Endothelial cell of umbilical vein (primary cell): ENCODE measurements at regions not wholly inside any gene's neighbourhood (a gene's known extent, or its start where the extent isn't known, plus 50 kb on each side); places are given as distances from the start of the nearest gene placed in this dataset.

Experiments
- BruUV-seq: library from RNA; stranded (reverse); fragments of 400-500 nt; replicated peaks from 2 replicates; lab custom pipeline; 2021; lab: Mats Ljungman, UMichigan
- CTCF ChIA-PET: fragments of 300-600, 350-600 bp; sonication (Branson Sonifier 250); formaldehyde crosslinking; loops from one replicate; lab custom pipeline; 2021; ENCODE audit warnings: antibody characterized with exemption, inconsistent platforms; lab: Charles Lee
- POLR2A ChIA-PET: fragments of 300-600, 350-600 bp; sonication (Branson Sonifier 250); formaldehyde crosslinking; loops from one replicate; lab custom pipeline; 2021; ENCODE audit warnings: antibody characterized with exemption, inconsistent platforms; lab: Charles Lee
- DNase-seq: peaks from one replicate; pipeline ENCODE4 v3.0.0-alpha.2; 2011; ENCODE audit warnings: low read depth, low spot score
- FAIRE-seq: peaks from 2 replicates; lab custom pipeline; 2011; peaks lifted over from hg19 to GRCh38; lab: Jason Lieb, UNC
- H2AFZ ChIP-seq: 2 replicates; pipeline ENCODE4 v1.6.0; 2012; ENCODE audit warnings: low read depth, low read length, control low read depth, inconsistent platforms
- H3K27ac ChIP-seq: 2 replicates; pipeline ENCODE4 v1.5.1; 2011; ENCODE audit warnings: low read depth, mild to moderate bottlenecking, control low read depth, low read length, moderate library complexity; ENCODE audit not compliant: insufficient read depth
- H3K27me3 ChIP-seq, 2 experiments: 2 replicates each; pipeline versions ENCODE4 v1.6.0 to v1.6.1; 2011; ENCODE audit warnings: low read length in 2 of 2, mixed read lengths in 1 of 2; ENCODE audit not compliant: control insufficient read depth in 2 of 2, insufficient read depth in 2 of 2
- H3K36me3 ChIP-seq, 2 experiments: 2 replicates in 1 of 2; 3 replicates in 1 of 2; pipeline ENCODE4 v1.5.1; 2011; ENCODE audit warnings: low read length in 2 of 2, mild to moderate bottlenecking in 1 of 2, moderate library complexity in 1 of 2; ENCODE audit not compliant: control insufficient read depth in 2 of 2, insufficient read depth in 2 of 2; ENCODE audit errors: extremely low read depth in 1 of 2
- H3K4me1 ChIP-seq: 3 replicates; pipeline ENCODE4 v1.5.1; 2011; ENCODE audit warnings: mild to moderate bottlenecking, low read length; ENCODE audit not compliant: control insufficient read depth, insufficient read depth; ENCODE audit errors: extremely low read depth
- H3K4me2 ChIP-seq: 2 replicates; pipeline ENCODE4 v1.6.1; 2011; ENCODE audit warnings: low read length, control low read depth, mixed read lengths; ENCODE audit not compliant: insufficient read depth
- H3K4me3 ChIP-seq, 3 experiments: fragments of 200-600 bp in 1 of 3; sonication (generic), shearing (Covaris generic) in 1 of 3; replicated peaks in 1 of 3; 2 replicates each; pipeline ENCODE4 v1.5.1; 2011 to 2016; ENCODE audit warnings: control low read depth in 3 of 3, low read length in 3 of 3, mild to moderate bottlenecking in 2 of 3, inconsistent platforms in 1 of 3, low read depth in 1 of 3, moderate library complexity in 1 of 3; ENCODE audit not compliant: insufficient read depth in 1 of 3
- H3K79me2 ChIP-seq: 2 replicates; pipeline ENCODE4 v1.6.0; 2012; ENCODE audit warnings: low read length, inconsistent platforms; ENCODE audit not compliant: control insufficient read depth, insufficient read depth
- H3K9ac ChIP-seq: replicated peaks from 2 replicates; pipeline ENCODE3; 2011; ENCODE audit warnings: low read length, control low read depth; ENCODE audit not compliant: insufficient read depth; ENCODE audit errors: extremely low read depth
- H3K9me1 ChIP-seq: replicated peaks from 3 replicates; pipeline ENCODE4 v1.6.0; 2011; ENCODE audit warnings: mild to moderate bottlenecking, low read length; ENCODE audit not compliant: control insufficient read depth, insufficient read depth; ENCODE audit errors: extremely low read depth
- H3K9me3 ChIP-seq: replicated peaks from 2 replicates; pipeline ENCODE4 v1.5.1; 2012; ENCODE audit warnings: low read length, inconsistent platforms; ENCODE audit not compliant: control insufficient read depth, insufficient read depth
- H4K20me1 ChIP-seq: replicated peaks from 2 replicates; pipeline ENCODE3; 2011; ENCODE audit warnings: mild to moderate bottlenecking, low read length; ENCODE audit not compliant: control insufficient read depth, insufficient read depth; ENCODE audit errors: extremely low read depth
- CTCF ChIP-seq, 2 donors: IDR thresholded peaks; 1 replicate in 1 of 2; 2 replicates in 1 of 2; pipeline ENCODE4 v1.5.1; 2011; ENCODE audit warnings: low read length in 2 of 2, mild to moderate bottlenecking in 2 of 2, moderate library complexity in 2 of 2, control low read depth in 1 of 2, inconsistent platforms in 1 of 2, low read depth in 1 of 2; ENCODE audit not compliant: insufficient read depth in 1 of 2; ENCODE audit errors: extremely low read depth in 1 of 2
- EZH2 ChIP-seq: IDR thresholded peaks from 2 replicates; pipeline ENCODE4 v1.6.1; 2012; ENCODE audit warnings: borderline replicate concordance, low read depth, mild to moderate bottlenecking, moderate library complexity, low read length, inconsistent platforms; ENCODE audit not compliant: severe bottlenecking
- FOS ChIP-seq: IDR thresholded peaks from 2 replicates; pipeline ENCODE4 v1.6.1; 2011; ENCODE audit warnings: mild to moderate bottlenecking, low read length, moderate library complexity, borderline replicate concordance; ENCODE audit not compliant: insufficient read depth
- GATA2 ChIP-seq: IDR thresholded peaks from 2 replicates; pipeline ENCODE4 v1.7.0; 2011; ENCODE audit warnings: low read depth, mild to moderate bottlenecking, moderate library complexity, mixed read lengths, low read length; ENCODE audit not compliant: insufficient read length, insufficient read depth
- JUN ChIP-seq: IDR thresholded peaks from 2 replicates; pipeline ENCODE4 v1.6.1; 2011; ENCODE audit warnings: borderline replicate concordance, low read depth; ENCODE audit not compliant: insufficient read length, insufficient read depth
- MAX ChIP-seq: IDR thresholded peaks from 2 replicates; pipeline ENCODE4 v1.6.1; 2011; ENCODE audit not compliant: insufficient read depth, insufficient read length
- MYC ChIP-seq: IDR thresholded peaks from one replicate; pipeline ENCODE4 v1.6.1; 2011; ENCODE audit warnings: mild to moderate bottlenecking, low read depth, low read length
- POLR2AphosphoS5 ChIP-seq: IDR thresholded peaks from 2 replicates; pipeline ENCODE4 v1.6.1; 2012; ENCODE audit warnings: low read depth, mild to moderate bottlenecking, control low read depth, low read length, moderate library complexity; ENCODE audit not compliant: insufficient read depth
- dilution Hi-C: fragments of 300-500 bp; cut with MboI; formaldehyde crosslinking; loops from one replicate; pipeline ENCODE4 v1.15.0; 2019; ENCODE audit warnings: low sequenced_read_pairs; ENCODE audit not compliant: extremely low pct_ligation_motif_present
- intact Hi-C: fragments of 100-400 bp; cut with micrococcal nuclease; formaldehyde crosslinking; loops from one replicate; pipeline ENCODE4 v1.10.0; 2022

- H3K36me3 ChIP-seq = no peaks in the 10 kb centered on the region
- peak overlapping the region; percentile 58 for H3K27ac ChIP-seq
- H3K4me2 ChIP-seq = peak overlapping the region; percentile 92
- TF ChIP-seq POLR2AphosphoS5 (peak; percentile 44), GATA2 (peak; percentile 70), JUN (no peak)
- peak overlapping the region in 1 of 3 experiments; percentile 49 for H3K4me3 ChIP-seq
- no peaks in the 10 kb centered on the region for H3K27me3 ChIP-seq
- no peaks in the 10 kb centered on the region for H3K9me1 ChIP-seq
- dilution Hi-C loops (no loop called here), intact Hi-C loops (loop anchor here (1.0 to 2.0 kb wide), 3 partner anchors 24 to 158 kb away; no protein-coding TSS in a partner anchor)
- H3K79me2 ChIP-seq = no peaks in the 10 kb centered on the region
- BruUV-seq = no TSS peak
- peak overlapping the region; percentile 68 for H2AFZ ChIP-seq
- ChIA-PET CTCF (interaction anchor here (0.6 to 1.7 kb wide), 6 partner anchors 12 to 263 kb away, joined by 3 to 5 read pairs (median 4); no protein-coding TSS in a partner anchor), POLR2A (no interaction called here)
- peak; percentile 85 for DNase-seq
- FAIRE-seq = peak; percentile 24
- H4K20me1 ChIP-seq = no peaks in the 10 kb centered on the region
- H3K4me1 ChIP-seq = peaks cover 24% of the 10 kb centered on the region
- no peaks in the 10 kb centered on the region for H3K9me3 ChIP-seq
- peak overlapping the region; percentile 70 for H3K9ac ChIP-seq
These were observed 156.8 kb upstream of the SALL4 start for GRCh38 chr20:51959066-51959542.

DNA sequence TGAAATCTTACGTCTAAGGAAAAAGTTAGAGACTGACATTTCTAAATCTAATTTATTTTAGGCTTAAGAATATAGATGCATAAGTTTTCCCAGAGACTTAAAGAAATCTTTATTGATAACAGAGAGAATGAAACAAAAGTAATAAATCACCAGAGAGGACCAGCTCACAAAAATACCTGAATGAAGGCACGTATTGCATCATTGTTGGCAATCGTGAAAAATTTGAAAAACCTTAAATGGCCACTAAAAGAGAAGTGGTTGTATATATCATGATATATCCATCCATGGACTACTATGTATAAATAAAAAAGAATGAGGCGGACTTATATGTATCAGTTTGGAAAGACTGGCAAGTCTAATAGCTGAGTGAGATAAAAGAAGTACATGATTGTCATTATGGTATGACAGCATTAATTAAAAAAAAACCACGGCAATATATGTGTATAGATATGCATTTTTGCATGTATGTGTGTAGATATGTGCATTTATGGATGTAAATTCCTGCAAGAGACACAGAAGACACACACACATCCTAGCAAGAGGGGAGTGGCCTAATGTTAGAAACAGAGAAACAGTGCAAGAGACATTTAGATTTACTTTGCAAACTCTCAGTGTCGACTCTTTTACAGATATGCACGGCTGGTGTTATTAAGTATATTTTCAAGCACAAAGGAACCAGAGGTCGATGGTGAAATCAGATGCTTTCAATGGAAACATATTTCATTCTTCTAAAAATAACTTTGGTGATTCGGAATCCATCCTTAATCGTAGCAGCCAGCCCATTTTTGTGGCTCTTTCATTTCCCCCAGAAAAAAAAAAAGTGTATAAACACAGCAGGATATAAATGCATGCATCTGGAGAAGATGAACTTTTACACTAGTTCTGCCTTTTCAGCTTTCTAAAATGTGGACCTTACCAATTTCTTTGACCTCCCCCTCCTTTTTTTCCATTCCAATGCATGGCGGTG lies 156.1 kb upstream of the SALL4 start:
- Histone ChIP-seq H3K27ac (peak overlapping the region; percentile 58), H3K4me2 (peak overlapping the region; percentile 92), H3K27me3 (no peaks in the 10 kb centered on the region), H3K79me2 (no peaks in the 10 kb centered on the region), H2AFZ (peak overlapping the region; percentile 68), H3K9ac (peak overlapping the region; percentile 70), H3K9me3 (no peaks in the 10 kb centered on the region), H3K4me3 (peak overlapping the region in 1 of 3 experiments; percentile 49), H4K20me1 (no peaks in the 10 kb centered on the region), H3K36me3 (no peaks in the 10 kb centered on the region), H3K9me1 (no peaks in the 10 kb centered on the region), H3K4me1 (peaks cover 24% of the 10 kb centered on the region)
- DNase-seq = no peak
- FAIRE-seq = peak; percentile 63
- intact Hi-C loops (loop anchor here (1.0 to 2.0 kb wide), 3 partner anchors 24 to 158 kb away; no protein-coding TSS in a partner anchor), dilution Hi-C loops (no loop called here)
- POLR2A ChIA-PET = no interaction called here
- CTCF ChIA-PET = interaction anchor here (0.6 to 1.7 kb wide), 6 partner anchors 11 to 262 kb away, joined by 3 to 5 read pairs (median 4); no protein-coding TSS in a partner anchor
- TF ChIP-seq POLR2AphosphoS5 (no peak), EZH2 (no peak), GATA2 (no peak), MAX (no peak), JUN (no peak), FOS (no peak), CTCF (IDR thresholded peaks at IDR 0.05; ENCODE audit: extremely low read depth in 1 of 2, insufficient read depth in 1 of 2, low read depth in 1 of 2, low read length in 2 of 2) (no peak), MYC (no peak)
- BruUV-seq = no TSS peak
